DOHH2 (cell line): ENCODE measurements at regions not wholly inside any gene's neighbourhood (a gene's known extent, or its start where the extent isn't known, plus 50 kb on each side); places are given as distances from the start of the nearest gene placed in this dataset.

Experiments
- EZH2phosphoT487 ChIP-seq: fragments of 200-600 bp; sonication (generic); IDR thresholded peaks from 2 replicates; pipeline ENCODE4 v1.6.1; 2017; ENCODE audit warnings: borderline replicate concordance, mild to moderate bottlenecking, antibody characterized with exemption, low read length, moderate library complexity, mixed read lengths
- TF ChIP-seq, protein P1 (sequence below): fragments of 200-600 bp; sonication (generic); IDR thresholded peaks from one replicate; pipeline ENCODE4 v1.5.1; 2014; ENCODE audit warnings: antibody characterized with exemption, mild to moderate bottlenecking, low read depth, low read length; ENCODE audit not compliant: poor library complexity, severe bottlenecking

DNA sequence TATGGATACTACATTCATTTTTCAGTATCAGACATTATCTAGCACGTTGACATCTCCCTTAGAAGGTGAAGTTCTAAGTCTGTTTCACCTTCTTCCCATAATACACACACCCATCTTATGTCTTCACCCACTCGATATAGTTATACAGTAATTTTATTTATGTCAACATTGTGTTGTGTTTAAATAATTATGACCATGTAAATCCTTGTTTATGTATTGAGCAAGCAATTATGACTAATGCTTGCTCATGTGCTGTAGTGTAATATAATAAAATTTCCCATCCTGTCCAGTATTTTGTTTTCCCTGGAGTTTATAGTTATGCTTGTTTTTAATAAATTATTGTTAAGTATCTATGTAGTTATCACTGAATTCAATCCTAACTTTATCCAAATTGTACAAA lies 163.2 kb downstream of the MTX2 start:
- TF ChIP-seq, protein P1, sequence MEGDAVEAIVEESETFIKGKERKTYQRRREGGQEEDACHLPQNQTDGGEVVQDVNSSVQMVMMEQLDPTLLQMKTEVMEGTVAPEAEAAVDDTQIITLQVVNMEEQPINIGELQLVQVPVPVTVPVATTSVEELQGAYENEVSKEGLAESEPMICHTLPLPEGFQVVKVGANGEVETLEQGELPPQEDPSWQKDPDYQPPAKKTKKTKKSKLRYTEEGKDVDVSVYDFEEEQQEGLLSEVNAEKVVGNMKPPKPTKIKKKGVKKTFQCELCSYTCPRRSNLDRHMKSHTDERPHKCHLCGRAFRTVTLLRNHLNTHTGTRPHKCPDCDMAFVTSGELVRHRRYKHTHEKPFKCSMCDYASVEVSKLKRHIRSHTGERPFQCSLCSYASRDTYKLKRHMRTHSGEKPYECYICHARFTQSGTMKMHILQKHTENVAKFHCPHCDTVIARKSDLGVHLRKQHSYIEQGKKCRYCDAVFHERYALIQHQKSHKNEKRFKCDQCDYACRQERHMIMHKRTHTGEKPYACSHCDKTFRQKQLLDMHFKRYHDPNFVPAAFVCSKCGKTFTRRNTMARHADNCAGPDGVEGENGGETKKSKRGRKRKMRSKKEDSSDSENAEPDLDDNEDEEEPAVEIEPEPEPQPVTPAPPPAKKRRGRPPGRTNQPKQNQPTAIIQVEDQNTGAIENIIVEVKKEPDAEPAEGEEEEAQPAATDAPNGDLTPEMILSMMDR = no peak
- no peak for TF ChIP-seq EZH2phosphoT487
